Small intestine (tissue), 7 donors: ENCODE measurements at regions not wholly inside any gene's neighbourhood (a gene's known extent, or its start where the extent isn't known, plus 50 kb on each side); places are given as distances from the start of the nearest gene placed in this dataset.

Experiments used
- DNase-seq, 2 donors: peaks; one replicate each; pipeline versions ENCODE4 v3.0.0 to v3.0.0-alpha.2; 2013
- FAIRE-seq: peaks from 2 replicates; lab custom pipeline; 2012; peaks lifted over from hg19 to GRCh38; lab: Jason Lieb, UNC
- H3K27ac ChIP-seq, 3 donors: one replicate each; pipeline ENCODE4 v1.5.1; 2013; ENCODE audit warnings: low read length in 2 of 3, mild to moderate bottlenecking in 2 of 3, control low read depth in 1 of 3, inconsistent platforms in 1 of 3, low read depth in 1 of 3, moderate library complexity in 1 of 3
- H3K27me3 ChIP-seq, 3 donors: one replicate each; pipeline ENCODE4 v1.6.1; 2013; ENCODE audit warnings: low read length in 3 of 3, inconsistent platforms in 1 of 3; ENCODE audit not compliant: control insufficient read depth in 3 of 3, insufficient read depth in 3 of 3
- H3K36me3 ChIP-seq, 3 donors: one replicate each; pipeline ENCODE4 v1.6.1; 2013; ENCODE audit warnings: low read length in 3 of 3, inconsistent platforms in 1 of 3, low read depth in 1 of 3, mild to moderate bottlenecking in 1 of 3, moderate library complexity in 1 of 3; ENCODE audit not compliant: control insufficient read depth in 3 of 3, insufficient read depth in 2 of 3
- H3K4me1 ChIP-seq, 3 donors: one replicate each; pipeline ENCODE4 v1.6.1; 2013; ENCODE audit warnings: low read length in 2 of 3, inconsistent platforms in 1 of 3, low read depth in 1 of 3, mild to moderate bottlenecking in 1 of 3, moderate library complexity in 1 of 3; ENCODE audit not compliant: control insufficient read depth in 3 of 3, insufficient read depth in 2 of 3
- H3K4me3 ChIP-seq, 3 donors: one replicate each; pipeline ENCODE4 v1.5.1; 2013; ENCODE audit warnings: low read length in 3 of 3, control low read depth in 1 of 3, inconsistent platforms in 1 of 3, low read depth in 1 of 3, mild to moderate bottlenecking in 1 of 3, moderate library complexity in 1 of 3
- H3K9me3 ChIP-seq, 2 donors: one replicate each; pipeline ENCODE4 v1.6.1; 2013; ENCODE audit warnings: low read depth in 1 of 2, low read length in 1 of 2; ENCODE audit not compliant: control insufficient read depth in 2 of 2, insufficient read depth in 1 of 2
- WGBS, 3 donors: extraction: QIAGEN DNeasy Blood & Tissue Kit; methylation state at CpG; one replicate each; pipeline ENCODE4 v1.1.7; 2013; 5-methylcytosine and 5-hydroxymethylcytosine counted together
- donor health status: healthy with polysubstance abuse.
- donor health status: control.
- donor health status: control.
- donor health status: Bipolar disorder and iron deficiency.
- donor health status: healthy.

DNA sequence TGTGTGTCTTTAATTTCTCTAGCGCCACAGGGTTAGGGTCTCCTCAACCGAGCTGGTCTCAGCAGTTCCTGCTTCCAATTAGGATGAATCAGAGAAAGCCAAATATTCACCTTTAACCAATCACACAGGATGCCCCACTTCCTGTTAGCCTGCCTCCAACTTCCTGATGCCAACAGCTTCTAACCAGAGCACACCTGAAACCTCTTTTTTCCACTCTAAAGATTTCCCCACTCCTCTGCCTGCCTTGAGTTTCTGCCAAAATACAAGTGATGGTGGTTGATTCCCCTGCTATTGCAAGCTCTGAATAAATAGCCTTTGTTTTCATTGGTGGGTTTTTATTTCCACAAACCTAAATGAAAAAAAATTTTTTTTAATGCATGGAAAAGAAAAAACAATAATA is 144.7 kb upstream of the UST start:
- WGBS, 3 donors, result 75 to 89% (median 87%) methylated on average over 2 of the region's 2 CpGs
- no peak overlapping the region for H3K4me3 ChIP-seq
- peaks cover 0 to 3% (median 0%) of the 10 kb centered on the region in 3 donors for H3K27me3 ChIP-seq
- H3K36me3 ChIP-seq, result no peaks in the 10 kb centered on the region
- FAIRE-seq, result no peak
- H3K4me1 ChIP-seq, result no peaks in the 10 kb centered on the region
- no peak for DNase-seq
- no peak overlapping the region for H3K27ac ChIP-seq
- H3K9me3 ChIP-seq, result no peaks in the 10 kb centered on the region

DNA sequence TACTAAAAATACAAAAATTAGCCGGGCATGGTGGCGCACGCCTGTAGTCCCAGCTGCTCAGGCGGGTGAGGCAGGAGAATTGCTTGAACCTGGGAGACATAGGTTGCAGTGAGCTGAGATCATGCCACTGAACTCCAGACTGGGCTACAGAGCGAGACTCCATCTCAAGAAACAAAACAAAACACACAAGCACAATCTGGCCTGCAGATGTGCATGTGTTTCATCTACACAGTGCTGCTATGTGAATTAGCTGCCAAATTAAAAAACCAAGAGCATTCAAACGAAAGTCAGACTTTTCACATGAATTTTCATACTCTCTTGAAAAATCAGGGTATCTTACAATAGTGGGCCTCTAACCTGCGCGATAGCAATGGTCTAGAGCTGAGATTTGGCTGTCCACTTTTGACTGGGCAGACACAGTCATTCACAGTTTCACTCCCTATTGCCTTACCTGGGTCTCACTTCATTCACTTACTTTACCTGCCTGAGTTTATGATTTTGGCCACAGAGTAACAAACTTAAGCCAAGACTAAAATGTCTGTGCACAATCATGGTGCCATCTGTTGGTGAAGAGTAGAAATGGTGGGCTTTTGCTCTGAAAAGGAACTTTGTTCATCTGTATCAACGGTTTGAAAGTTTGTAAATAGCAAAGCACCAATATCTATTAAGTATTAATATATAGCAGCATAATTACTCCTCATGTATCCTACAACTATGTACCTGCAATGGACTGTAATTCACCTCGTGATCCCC is 138.5 kb upstream of the UST start:
- FAIRE-seq (no peak), DNase-seq (peak in 1 of 2 donors; percentile 5)
- Histone ChIP-seq H3K27me3 (peaks cover 0 to 2% (median 0%) of the 10 kb centered on the region in 3 donors), H3K27ac (no peak overlapping the region), H3K9me3 (no peaks in the 10 kb centered on the region), H3K36me3 (no peaks in the 10 kb centered on the region), H3K4me3 (no peak overlapping the region), H3K4me1 (no peaks in the 10 kb centered on the region)
- 77 to 81% (median 79%) methylated on average over 10 of the region's 10 CpGs for WGBS, 3 donors

DNA sequence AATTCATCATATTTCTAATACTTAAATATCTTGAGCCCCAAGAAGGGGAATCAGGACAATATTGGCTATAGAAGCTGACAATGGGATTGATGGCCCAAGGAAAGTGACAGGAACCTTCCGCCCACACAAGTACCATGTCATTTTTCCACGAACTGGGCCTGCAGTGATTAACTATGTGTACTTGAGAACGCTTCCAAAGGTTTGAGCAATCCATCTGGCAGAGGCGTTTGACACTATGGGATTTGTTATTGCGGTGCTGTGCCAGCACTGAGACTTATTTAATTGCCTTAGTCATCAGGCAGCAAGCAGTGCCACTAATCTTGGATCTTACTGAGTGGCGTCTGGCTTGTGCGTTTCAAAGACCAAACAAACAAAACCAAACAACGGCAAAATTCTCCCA is 135.6 kb upstream of the UST start:
- Histone ChIP-seq H3K9me3 (no peaks in the 10 kb centered on the region), H3K27me3 (peaks cover 0 to 2% (median 0%) of the 10 kb centered on the region in 3 donors), H3K36me3 (no peaks in the 10 kb centered on the region), H3K4me1 (no peaks in the 10 kb centered on the region), H3K4me3 (no peak overlapping the region), H3K27ac (no peak overlapping the region)
- WGBS, 3 donors, result 39 to 52% (median 50%) methylated on average over 8 of the region's 8 CpGs
- FAIRE-seq, result no peak
- DNase-seq, result no peak

DNA sequence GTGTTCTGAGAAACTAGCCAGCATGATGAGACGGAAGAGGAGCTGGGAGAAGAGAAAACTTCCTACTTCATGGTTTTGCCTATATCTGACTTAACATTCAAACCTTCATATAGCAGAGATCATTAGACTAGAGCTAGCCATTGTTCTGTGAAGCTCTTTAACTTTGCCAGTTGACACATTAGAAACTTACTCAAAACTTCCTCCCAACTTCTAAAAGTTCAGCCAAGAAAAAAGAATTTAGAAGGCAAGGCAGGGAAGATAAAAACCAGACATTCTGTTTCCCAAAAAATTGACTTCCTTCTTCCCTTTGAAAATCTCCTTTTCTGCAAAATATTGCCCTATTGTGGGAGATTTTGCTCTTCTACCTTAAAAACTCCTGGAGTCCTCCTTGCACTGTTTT is 134.8 kb upstream of the UST start:
- Histone ChIP-seq H3K4me1 (no peaks in the 10 kb centered on the region), H3K27ac (no peak overlapping the region), H3K4me3 (no peak overlapping the region), H3K9me3 (no peaks in the 10 kb centered on the region), H3K27me3 (peaks cover 0 to 2% (median 0%) of the 10 kb centered on the region in 3 donors), H3K36me3 (no peaks in the 10 kb centered on the region)
- no peak for DNase-seq
- no peak for FAIRE-seq
- 84 to 86% (median 85%) methylated on average over 1 of the region's 1 CpG for WGBS, 3 donors

- 73 to 84% (median 79%) methylated on average over 3 of the region's 3 CpGs for WGBS, 3 donors
- FAIRE-seq, result no peak
These were observed 132.2 kb upstream of the UST start for GRCh38 chr6:148614602-148615001.

GRCh38 chr6:148616841-148617240 is 130.0 kb upstream of the UST start:
- H3K4me1 ChIP-seq, result no peaks in the 10 kb centered on the region
- peaks cover 0 to 2% (median 0%) of the 10 kb centered on the region in 3 donors for H3K27me3 ChIP-seq
- no peaks in the 10 kb centered on the region for H3K9me3 ChIP-seq
- FAIRE-seq (no peak), DNase-seq (no peak)
- H3K27ac ChIP-seq, result no peak overlapping the region
- H3K4me3 ChIP-seq, result no peak overlapping the region
- WGBS, 3 donors, result 48 to 65% (median 48%) methylated on average over 3 of the region's 3 CpGs
- no peaks in the 10 kb centered on the region for H3K36me3 ChIP-seq

More at GRCh38 chr6:148614602-148615001, 132.2 kb upstream of the UST start:
- H3K27me3 ChIP-seq, result peaks cover 0 to 2% (median 2%) of the 10 kb centered on the region in 3 donors
- H3K9me3 ChIP-seq, result no peaks in the 10 kb centered on the region
- no peak overlapping the region for H3K4me3 ChIP-seq
- no peak for DNase-seq
- H3K4me1 ChIP-seq, result no peaks in the 10 kb centered on the region
- H3K36me3 ChIP-seq, result no peaks in the 10 kb centered on the region
- no peak overlapping the region for H3K27ac ChIP-seq

GRCh38 chr6:148617530-148617929 is 129.3 kb upstream of the UST start:
- FAIRE-seq (no peak), DNase-seq (no peak)
- H3K9me3 ChIP-seq, result no peaks in the 10 kb centered on the region
- WGBS, 3 donors, result 69 to 86% (median 70%) methylated on average over 4 of the region's 4 CpGs
- no peak overlapping the region for H3K4me3 ChIP-seq
- no peaks in the 10 kb centered on the region for H3K36me3 ChIP-seq
- H3K4me1 ChIP-seq, result no peaks in the 10 kb centered on the region
- H3K27me3 ChIP-seq, result peaks cover 0 to 2% (median 0%) of the 10 kb centered on the region in 3 donors
- no peak overlapping the region for H3K27ac ChIP-seq

- H3K27me3 ChIP-seq, result peaks cover 0 to 2% (median 0%) of the 10 kb centered on the region in 3 donors
- DNase-seq (no peak), FAIRE-seq (no peak)
- 85 to 97% (median 94%) methylated on average over 1 of the region's 1 CpG for WGBS, 3 donors
- no peaks in the 10 kb centered on the region for H3K4me1 ChIP-seq
- no peaks in the 10 kb centered on the region for H3K9me3 ChIP-seq
- H3K4me3 ChIP-seq, result no peak overlapping the region
- H3K27ac ChIP-seq, result no peak overlapping the region
- no peaks in the 10 kb centered on the region for H3K36me3 ChIP-seq
These were observed 126.9 kb upstream of the UST start for GRCh38 chr6:148619891-148620290.
